NCI-H69 (cell line): ENCODE measurements at regions not wholly inside any gene's neighbourhood (a gene's known extent, or its start where the extent isn't known, plus 50 kb on each side); places are given as distances from the start of the nearest gene placed in this dataset.

Experiments used
- DNase-seq: peaks from one replicate; lab custom pipeline; 2025; lab: John Stamatoyannopoulos, UW

DNA sequence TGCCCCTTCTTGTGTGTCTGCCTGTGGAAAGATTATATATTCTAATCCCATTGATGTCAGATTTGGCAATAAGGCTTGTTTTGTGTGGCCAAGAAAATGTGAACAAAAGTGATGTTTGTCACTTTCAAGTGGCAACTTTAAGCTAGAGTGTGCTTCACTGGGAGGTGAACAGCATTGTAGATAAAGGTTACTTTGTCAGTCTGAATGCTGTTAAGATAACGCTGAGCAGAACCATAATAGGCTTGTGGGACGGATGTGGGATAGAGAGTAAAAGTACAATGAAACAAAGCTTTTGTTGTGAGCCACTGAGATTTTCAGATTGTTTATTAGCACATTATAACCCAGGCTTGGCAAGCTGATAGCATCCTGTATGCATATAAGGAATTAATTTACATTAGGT lies 303.8 kb upstream of the MAN1A1 start:
- DNase-seq = no peak

DNA sequence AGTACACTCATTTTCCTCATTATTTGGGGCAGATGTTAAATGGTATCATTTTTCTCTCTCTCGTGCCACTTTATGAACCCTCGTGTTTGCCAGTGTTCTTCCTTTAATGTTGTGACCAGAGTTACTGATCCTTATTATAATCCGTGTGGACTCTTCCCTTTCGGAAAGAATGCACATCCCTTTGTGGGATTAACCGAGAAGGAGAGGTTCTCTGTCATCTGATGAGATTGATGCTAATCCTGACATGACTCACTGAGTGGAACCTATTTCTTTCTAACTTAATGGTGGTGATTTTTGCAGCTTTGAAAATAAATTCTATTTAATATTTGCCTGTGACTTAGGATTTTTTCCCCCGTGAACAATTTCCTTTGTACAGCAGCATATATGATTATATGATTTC lies 300.0 kb upstream of the MAN1A1 start:
- no peak for DNase-seq

DNA sequence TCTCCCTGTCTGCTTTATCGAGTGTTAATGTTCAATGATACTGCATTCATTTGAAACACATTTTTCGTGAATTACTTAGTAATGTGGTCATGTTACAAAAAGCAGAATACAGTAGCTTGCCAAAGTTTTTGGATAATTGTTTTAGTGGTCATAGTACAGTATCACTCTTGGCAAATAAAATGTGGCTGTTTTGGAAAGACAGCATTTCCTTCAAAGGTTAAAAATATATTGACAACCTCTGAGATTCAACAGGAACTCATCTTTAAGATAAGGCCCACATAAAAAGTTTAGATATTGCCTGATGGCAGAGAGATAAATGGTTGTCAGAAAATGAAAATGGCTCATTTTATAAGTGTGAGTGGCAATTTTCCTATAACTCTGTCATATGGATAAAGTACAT lies 297.7 kb upstream of the MAN1A1 start:
- no peak for DNase-seq

DNA sequence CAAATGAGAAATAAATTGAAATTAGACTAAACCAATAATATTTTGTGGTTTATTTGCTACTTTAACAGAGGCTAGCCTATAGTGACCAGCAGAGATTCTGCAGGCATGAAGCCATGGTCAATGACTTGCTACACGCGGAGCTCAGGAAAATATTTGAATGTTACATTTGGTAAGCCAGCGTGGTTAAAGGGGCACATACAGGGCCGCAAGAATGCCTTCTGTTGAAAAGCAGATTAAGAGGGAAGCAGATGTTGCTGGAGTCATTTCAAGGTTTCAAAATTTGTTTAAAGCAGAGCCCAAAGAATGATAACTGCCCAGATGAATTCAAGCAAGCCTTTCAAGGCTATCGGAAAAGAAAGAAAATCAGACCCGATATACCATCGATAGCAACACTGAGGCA lies 294.3 kb upstream of the MAN1A1 start:
- no peak for DNase-seq

DNA sequence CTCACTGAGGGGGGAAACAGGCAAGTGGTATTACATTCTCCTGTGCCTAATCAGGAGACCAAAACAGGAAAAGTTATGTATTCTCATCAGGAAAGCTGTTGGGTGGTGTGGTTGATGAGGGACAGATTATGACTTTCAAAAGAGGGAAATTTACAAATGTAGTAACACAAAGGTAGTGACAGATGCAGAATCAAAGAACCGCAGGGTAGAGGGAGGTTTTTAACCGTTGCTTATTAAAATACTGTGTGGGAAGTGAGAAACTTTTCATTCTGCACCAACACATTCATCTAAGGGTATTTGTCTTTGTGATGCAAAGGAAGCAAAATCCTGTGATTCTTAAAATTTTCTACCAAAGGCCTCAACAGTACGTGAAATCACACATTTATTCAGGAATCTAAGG lies 288.2 kb upstream of the MAN1A1 start:
- no peak for DNase-seq

DNA sequence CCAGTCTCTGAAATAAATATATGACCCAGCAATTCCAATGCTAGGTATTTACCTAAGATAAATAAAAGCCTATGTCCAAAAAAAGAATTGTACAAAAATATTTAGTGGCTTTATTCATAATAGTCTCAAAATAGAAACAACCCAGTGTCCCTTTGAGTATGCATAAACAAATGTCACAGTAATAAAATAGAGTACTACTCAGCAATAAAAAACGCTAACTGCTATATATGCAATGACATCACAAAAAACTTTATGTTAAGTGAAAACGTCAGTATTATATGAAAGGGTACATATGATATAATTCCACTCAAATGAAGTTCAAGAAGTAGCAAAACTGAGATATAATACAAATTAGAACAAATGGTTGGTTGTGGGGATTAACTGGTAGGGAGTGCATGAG lies 286.5 kb upstream of the MAN1A1 start:
- DNase-seq = no peak

DNA sequence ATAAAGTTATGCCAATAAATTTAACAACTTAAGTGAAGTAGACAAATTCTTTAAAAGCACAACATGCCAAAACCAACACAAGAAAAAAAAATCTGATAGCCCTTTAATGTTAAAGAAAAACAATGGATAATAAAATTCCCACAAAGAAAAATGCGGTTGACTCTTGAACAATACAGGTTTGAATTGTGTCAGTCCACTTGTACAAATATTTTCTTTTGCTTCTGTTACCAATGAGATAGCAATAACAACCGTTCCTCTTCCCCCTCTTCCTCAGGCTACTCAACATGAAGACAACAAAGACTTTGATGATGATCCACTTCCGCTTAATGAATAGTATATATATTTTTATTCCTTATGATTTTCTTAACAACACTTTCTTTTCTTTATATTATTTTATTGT lies 283.9 kb upstream of the MAN1A1 start:
- no peak for DNase-seq

DNA sequence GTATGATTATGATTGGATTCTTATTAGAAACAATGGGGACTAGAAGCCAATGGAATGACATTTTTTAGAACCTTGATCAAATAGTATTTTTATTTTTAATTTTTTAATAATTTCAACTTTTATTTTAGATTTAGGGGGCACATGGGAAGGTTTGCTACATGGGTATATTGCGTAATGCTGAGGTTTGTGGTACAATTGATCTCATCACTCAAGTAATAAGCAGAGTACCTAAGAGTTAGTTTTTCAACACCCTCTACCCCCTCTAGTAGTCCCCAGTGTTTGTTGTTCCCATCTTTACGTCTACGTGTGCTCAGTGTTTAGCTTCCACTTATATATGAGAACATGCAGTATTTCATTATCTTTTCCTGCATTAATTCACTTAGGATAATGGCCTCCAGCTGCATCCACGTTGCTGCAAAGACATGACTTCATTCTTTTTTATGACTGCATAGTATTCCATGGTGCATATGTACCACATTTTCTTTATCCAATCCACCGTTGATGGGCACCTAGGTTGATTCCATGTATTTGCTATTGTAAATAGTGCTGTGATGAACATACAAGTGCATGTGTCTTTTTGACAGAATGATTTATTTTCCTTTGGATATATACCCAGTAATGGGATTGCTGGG lies 281.1 kb upstream of the MAN1A1 start:
- no peak for DNase-seq

DNA sequence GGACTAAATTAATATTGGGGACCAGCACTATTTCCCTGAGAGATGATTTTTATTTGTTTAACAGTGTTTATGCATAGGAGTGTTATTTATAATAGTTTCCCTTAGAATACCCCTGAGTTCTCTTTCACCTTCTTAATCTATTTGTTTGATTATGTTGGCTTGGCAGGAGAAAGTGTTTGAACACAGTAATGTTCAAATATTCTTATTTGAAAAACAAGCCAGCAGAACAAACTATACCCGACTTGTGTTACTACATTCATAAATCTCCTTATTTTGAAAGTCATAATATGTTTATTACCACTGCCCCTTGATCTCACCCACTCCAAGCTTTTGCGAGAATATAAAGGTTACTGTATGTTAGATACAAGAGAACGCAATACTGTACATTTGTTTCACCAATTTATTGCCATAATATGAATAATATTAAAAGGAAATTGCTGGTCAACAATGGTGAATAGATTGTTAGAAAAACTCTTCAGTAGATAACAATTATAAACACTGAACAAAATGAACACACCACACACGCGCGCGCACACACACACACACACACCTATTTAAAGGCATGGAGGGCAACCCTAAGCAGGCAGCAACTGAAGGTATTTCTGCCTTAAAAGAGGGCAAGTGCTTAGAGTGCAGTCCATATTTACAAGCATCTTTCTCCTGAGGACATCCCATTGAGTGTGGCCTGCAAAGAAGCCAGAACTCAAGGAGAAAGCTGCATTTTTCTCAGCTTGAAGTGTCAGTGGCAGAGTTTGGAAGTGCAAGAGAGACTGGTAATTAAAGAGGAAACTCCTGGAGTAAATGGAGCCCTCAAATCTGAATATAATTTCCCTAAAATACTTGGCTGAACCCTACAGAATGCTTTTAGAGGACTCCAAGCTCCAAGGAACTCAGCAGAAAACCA lies 279.4 kb upstream of the MAN1A1 start:
- DNase-seq = no peak

DNA sequence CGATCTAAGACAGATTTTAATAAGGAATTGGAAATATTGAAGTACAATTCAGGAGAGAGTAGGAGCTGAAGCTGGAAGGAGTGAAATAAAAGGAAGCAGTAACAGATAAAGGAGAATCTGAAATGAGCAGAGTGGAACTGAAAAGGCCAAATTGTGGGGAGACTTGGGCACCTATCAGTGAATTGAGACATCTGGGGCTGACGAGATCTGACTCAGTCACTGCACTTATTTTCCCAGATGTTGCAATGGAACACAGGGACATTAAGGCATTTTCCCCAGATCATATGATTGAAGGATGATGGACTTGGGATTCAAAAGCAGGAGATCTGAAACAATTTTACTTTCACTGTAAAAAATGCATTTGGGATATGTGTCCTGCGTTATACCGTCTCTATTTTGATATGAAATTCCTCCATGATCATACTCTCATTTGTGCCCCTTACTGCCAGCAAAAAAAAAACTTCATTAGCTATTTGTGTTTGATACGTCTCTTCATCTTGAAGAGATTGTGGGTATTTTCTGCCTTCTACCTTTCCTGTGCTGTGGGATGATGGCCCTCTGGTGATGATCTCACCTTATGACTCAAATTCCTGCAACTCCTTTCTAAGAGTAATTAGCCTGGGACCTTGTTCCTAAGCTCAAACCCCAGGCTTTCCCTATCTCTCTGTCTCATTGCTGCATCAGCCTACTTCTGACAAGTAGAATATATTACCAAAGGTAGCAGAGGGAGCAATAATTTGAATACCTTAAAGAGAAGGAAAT lies 278.5 kb upstream of the MAN1A1 start:
- DNase-seq = peak; percentile 39

DNA sequence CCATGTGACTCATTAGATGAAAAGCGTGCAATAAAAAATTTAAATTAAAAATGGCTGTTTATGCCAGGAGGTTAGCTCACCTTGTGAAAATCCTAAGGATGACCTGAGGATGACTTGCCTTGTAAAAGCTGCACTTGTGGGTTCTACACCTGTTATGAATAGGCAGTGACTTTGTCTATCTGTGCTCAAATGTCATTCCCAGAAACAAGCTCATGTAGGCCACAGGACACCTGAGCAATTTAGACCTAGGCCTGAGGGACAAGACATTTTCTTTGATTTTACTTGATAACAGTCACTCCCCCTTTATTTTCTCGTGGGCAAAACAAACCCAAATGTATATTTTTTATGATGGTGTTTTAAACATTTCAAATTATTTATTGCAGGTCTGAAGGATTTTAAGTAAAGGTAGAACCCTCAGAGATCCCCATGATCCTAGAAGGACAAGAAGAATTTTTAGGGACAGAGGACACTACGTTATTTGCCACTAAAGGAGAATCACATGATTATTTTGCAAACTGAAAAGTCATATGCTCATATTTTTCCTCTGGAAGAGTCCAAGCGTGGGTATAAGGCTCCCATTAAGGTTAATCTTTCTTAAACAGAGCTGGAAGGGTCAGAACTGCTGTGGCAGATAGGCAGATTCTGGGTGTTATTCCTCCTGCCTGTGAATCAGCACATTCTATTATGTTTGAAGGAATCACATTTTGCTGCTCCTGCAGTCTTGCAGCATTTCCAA lies 277.5 kb upstream of the MAN1A1 start:
- no peak for DNase-seq

DNA sequence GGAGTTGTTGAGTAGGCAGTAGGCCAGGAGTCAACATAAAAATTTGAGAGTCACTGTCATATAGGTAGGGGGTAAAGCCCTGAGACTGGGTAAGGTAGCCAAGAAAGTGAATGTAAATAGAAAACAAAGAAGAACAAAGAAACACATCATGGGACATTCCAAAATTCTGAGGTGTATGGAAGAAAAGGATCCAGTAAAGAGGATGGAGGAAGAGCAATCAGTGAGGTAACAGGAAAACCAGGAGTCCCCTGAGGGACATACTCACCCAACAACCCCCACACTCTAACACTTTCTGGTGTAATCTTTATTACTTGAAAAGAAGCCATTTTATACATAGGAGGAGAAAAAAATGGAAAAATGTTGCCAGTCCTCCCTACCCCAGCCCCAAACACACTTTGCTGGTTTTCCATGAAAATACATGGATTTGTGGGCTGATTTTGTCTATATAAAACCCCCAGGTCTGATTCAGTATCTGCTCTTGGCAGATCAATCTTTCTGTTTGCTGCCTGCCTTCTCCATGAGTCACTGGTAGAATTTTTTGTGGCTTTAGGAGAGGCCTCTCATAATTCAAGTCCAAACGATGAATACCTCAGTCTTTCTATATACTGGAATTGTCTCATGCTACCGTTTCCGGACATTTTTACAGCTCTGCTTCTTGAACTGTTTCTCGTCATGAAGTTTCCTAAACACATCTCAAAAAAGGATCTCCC lies 271.4 kb upstream of the MAN1A1 start:
- DNase-seq = no peak

DNA sequence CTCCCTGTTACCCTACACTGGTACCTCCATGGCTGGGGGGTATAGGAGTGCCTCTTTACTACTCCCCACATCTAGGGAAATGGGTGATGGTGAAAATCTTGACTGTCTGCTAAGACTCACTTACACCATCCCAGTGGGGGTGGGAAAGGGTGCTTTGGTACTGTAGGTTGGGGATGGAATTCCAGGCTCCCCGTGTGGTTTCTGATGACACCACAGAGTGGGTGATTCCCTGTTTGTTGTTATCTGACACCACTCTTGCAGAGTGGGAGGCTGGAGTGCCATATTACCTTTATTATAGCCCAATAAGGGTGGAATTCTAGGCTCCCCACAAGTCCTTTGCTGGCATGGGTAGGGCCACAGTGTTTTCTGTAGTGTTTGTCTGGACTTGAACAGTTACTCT lies 264.6 kb upstream of the MAN1A1 start:
- DNase-seq = no peak

DNA sequence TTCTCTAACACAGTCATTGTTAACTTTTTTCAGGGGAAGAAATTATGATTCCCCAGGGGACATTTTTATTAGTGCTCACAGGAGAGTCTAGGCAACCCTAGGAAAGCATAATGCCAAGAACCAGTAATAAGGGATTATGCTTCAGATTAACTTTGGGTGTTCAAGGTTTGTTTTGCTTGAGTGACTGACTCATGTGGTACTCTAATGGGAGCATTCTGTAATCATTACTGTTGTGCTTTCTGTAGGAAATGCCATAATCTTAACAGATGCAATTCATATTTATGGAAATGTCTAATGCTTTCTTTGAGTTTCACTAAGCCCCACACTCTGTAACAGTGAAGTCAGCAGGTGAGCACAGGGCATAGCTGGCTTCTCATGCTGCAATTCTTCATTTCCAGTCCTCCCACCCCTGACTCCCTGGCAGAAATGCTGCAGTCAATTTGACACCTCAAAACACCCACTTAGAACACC lies 263.4 kb upstream of the MAN1A1 start:
- DNase-seq = no peak

DNA sequence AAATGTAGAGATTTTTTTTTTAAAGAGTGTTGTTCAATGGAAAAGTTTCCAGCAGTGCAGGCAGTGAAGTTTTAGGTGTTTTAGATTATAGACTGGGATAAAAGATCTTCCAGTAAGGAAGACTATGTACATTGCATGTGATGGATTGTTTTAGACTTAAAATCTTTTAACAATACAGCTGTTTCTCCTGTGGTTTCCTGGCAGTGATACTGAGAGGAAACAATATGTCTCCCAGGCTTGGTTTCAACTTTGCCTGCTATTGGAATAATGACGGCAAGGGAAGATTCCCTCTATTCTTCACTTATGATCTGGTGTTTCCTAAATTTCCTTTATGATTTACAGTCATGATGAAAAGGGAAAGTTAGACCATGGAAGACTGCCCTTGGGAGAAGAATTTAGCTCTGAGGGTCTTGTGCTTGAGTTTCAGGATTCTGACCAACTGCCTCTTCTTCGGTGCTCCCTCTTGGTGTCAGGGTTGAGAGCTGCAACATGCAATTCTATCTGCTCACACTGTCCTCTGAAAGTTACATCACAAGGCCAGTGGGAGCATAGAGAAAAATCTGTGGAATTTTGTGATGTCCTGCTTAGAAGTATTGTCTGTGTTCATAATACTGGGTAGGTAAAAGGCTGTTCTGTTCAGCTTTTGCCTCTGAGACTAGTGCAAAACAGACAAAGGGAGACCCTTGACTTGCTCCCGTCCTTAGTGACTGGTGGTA lies 262.8 kb upstream of the MAN1A1 start:
- no peak for DNase-seq

DNA sequence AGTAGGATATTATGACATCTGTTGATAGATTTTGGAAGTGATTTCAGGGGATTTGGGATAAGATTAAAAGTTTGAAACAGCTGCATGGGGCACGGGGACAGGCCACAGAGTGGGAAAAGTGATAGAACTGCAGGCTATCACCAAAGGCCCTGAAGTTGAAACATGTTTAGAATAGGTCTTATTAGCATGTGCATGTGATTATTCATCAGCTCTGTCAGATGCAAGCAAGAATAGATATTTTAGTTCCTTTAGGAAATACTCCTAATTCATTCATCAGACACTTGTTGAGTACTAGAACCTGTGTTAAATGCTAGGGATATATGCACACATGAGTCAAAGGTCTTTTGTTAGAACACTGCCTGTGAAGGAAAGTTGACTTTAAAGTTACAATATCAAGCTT lies 261.2 kb upstream of the MAN1A1 start:
- no peak for DNase-seq

DNA sequence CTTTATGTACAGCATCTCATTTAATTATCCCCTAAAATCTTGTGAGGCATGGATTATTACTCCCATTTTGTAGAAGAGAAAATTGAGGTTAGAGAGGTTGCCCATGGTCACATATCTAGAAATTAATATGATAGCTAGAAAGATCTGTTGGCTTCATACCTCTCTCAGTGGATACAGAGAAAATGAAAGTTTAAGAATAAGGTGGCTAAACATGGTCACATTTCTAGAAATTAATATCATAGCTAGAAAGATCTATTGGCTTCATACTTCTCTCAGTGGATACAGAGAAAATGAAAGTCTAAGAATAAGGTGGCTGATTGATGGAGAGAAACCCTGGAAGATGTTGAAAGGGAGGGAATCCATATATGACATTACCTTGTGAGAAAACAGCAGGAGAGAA lies 260.7 kb upstream of the MAN1A1 start:
- DNase-seq = no peak

DNA sequence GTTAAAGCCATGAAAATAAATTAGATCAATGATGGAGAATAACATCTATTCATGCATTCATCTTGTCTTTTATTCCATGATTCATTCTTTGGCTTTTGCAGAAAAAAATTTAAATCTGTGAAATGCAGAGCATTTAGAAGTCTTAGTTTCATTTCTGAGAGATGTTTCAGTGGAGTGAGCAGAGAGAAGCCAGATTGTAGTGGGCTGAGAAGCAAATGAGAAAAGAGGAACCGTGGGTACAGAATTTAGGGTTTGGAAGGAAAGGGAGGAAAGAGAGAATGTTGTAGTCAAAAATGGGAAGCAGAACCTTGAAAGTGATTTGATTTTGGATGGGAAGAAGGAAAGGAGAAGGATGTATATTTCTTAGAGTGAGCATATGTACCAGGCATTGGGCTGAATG lies 260.3 kb upstream of the MAN1A1 start:
- DNase-seq = no peak

DNA sequence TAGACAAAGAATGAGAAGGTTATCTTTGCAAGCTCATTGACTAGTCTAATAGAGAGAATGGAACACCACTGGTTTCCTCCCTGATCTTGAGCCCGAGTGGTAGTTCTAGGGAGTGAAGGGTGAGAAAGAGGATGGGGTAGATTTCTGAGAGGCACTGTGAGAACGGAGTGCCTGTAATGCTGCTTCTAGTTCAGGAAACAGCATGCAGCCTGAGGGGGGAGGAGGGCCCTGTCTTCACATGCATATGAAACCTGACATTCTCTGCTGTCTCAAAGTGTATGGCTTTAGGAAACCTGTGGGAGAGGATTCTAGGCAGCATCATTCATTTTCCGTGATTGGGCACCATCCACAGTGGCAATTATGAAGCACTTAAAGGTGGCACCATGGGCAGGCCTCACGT lies 259.4 kb upstream of the MAN1A1 start:
- no peak for DNase-seq

DNA sequence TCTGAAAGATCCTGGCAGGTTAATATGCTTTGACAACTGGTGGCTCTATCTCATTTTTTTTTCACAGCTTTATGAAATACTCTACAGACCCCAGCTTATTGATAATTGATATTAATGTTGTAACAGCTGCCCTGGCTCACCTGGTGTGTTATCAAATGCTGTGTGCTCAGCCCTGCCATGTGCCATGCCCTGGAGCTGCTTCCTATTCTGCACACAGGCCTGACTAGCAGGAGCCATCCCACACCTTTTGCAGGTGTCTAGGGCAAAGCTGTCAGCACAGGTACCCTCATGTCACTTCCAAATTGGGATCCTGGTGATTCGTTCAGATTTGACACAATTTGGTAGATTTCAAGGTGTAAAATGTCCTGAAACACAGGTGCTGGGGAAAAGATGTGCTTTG lies 254.6 kb upstream of the MAN1A1 start:
- peak; percentile 65 for DNase-seq

DNA sequence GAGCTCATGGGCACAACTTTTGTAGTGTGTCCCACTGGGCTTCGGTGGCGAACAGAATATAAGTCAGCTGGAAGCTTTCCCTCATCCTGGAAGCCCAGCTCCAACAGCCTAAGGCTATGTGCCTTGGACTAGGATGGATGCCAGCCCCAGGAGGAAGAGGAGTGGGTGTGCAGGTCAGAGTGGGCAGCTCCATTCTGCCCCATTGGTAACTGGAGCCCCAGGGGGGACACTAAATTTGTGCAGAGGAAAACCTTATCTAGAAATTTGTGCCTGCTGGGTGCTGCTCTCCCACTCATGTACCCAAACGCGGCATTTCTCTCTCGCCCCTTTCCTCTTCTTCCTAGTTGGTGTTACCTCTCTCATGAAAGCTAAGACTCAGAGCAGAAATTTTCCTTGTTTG lies 253.9 kb upstream of the MAN1A1 start:
- peak; percentile 71 for DNase-seq
